Lower leg skin (tissue), 4 donors: ENCODE measurements at regions not wholly inside any gene's neighbourhood (a gene's known extent, or its start where the extent isn't known, plus 50 kb on each side); places are given as distances from the start of the nearest gene placed in this dataset.

Source experiments
- DNase-seq, 2 donors: peaks; one replicate each; pipeline ENCODE4 v3.0.0-alpha.2; 2019; ENCODE audit warnings: low spot score in 2 of 2
- H3K4me3 ChIP-seq: fragments of 200-600 bp; sonication (generic); 2 replicates; pipeline ENCODE4 v1.5.1; 2017; ENCODE audit warnings: mild to moderate bottlenecking, low read depth; ENCODE audit not compliant: poor library complexity, severe bottlenecking
- POLR2A ChIP-seq, 2 donors: fragments of 450-650 bp; IDR thresholded peaks; one replicate each; pipeline ENCODE4 v1.6.1; 2016 to 2017; ENCODE audit warnings: antibody characterized with exemption in 2 of 2, mild to moderate bottlenecking in 1 of 2, moderate library complexity in 1 of 2
- WGBS, 2 donors: methylation state at CpG; one replicate each; pipeline ENCODE4 v1.1.5; 2018; 5-methylcytosine and 5-hydroxymethylcytosine counted together
- intact Hi-C: fragments of 100-400 bp; cut with DNase I; formaldehyde crosslinking; loops from one replicate; pipeline ENCODE4 v1.15.0; 2023; ENCODE audit warnings: low total_unique reads
- TF ChIP-seq, protein P1 (sequence below), 3 donors: fragments of 450-650 bp; IDR thresholded peaks; one replicate each; pipeline ENCODE4 v1.5.1; 2016; ENCODE audit warnings: antibody characterized with exemption in 3 of 3, mild to moderate bottlenecking in 3 of 3, moderate library complexity in 2 of 3

DNA sequence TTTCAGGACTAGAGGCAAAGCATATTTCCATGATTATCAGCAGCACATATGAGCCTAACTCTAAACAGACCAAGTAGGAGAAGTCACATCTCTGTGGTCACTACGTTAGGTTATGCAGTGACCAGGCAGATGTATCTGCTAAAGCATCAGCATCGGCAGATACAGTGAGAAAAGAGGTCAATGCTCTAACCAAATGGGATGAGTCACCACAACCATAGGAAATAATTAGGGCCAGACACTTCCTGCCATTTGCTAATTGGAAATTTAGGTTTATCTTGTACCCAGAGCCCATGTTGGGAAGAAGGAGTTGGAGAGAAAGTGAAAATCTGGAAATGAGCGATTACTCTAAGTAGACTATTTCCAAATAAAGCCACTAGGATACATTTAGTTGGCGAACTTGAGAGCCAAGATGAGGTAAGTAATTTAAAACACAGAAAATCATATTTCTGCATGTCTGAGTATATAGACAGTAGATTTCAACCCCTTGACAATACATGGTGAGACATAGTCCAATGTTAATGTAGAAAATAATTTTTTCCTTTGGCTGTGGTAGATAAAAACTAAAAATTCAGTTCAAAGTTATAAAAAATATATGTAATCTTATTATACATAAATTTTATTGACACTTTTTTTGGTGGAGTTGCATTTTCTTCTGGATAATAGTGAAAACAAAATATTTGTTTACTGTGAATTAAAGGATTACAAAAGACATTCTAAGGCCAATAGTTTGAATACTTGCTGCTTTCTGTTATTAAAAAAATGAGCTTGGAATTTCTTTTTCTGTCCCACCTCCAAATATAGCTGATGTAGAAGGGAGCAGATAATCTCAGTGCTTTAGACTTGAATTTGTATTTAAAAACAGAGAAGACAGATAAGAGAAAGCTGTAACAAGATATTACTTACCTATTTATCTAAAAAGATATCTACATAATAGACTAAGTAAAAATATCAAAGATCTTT, 104.4 kb upstream of the CSNK1A1L start:
- no peak overlapping the region for H3K4me3 ChIP-seq
- TF ChIP-seq, protein P1, sequence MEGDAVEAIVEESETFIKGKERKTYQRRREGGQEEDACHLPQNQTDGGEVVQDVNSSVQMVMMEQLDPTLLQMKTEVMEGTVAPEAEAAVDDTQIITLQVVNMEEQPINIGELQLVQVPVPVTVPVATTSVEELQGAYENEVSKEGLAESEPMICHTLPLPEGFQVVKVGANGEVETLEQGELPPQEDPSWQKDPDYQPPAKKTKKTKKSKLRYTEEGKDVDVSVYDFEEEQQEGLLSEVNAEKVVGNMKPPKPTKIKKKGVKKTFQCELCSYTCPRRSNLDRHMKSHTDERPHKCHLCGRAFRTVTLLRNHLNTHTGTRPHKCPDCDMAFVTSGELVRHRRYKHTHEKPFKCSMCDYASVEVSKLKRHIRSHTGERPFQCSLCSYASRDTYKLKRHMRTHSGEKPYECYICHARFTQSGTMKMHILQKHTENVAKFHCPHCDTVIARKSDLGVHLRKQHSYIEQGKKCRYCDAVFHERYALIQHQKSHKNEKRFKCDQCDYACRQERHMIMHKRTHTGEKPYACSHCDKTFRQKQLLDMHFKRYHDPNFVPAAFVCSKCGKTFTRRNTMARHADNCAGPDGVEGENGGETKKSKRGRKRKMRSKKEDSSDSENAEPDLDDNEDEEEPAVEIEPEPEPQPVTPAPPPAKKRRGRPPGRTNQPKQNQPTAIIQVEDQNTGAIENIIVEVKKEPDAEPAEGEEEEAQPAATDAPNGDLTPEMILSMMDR (IDR thresholded peaks at IDR 0.05) = no peak
- TF ChIP-seq POLR2A (IDR thresholded peaks at IDR 0.05) = no peak
- intact Hi-C loops = no loop called here
- no peak for DNase-seq
- WGBS, 2 donors = 64 to 70% methylated on average over 4 of the region's 4 CpGs

DNA sequence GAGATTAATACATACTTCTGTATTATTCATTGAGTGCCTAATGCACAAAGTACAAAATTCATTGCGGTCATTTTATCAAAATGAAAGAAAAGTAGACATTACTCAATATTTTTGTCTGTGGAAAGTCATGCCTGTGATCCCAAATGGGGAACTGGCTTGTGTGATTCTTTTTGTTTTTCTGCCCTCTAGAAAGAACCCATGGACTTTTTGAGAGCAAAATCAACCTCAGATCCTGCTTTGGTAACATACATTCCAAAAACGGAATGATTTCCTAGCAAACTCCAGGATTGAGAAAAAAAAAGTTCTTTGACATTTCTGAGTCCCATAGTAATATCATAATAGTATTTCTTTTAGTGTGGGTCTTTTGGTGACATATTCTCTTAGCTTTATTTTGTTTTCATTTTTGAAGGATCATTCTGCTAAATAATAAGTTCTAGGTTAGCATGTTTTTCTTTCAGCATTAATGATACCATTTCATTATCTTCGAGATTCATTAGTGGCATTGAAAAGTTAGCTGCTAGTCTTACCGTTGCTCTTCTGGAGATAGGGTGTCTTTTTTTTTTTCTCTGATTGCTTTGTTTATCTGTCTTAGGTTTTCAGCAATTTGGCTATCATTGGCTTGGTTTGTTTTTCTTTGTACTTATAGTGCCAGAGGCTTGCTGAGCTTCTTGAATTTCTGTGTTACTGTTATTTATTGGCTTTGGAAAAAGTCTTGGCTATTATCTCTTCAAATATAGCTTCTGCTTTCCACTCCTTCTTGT, 102.4 kb upstream of the CSNK1A1L start:
- TF ChIP-seq POLR2A (IDR thresholded peaks at IDR 0.05) = no peak
- TF ChIP-seq, protein P1 (IDR thresholded peaks at IDR 0.05) = no peak
- no peak for DNase-seq
- 73 to 75% methylated on average over 4 of the region's 4 CpGs for WGBS, 2 donors
- intact Hi-C loops = no loop called here
- no peak overlapping the region for H3K4me3 ChIP-seq

DNA sequence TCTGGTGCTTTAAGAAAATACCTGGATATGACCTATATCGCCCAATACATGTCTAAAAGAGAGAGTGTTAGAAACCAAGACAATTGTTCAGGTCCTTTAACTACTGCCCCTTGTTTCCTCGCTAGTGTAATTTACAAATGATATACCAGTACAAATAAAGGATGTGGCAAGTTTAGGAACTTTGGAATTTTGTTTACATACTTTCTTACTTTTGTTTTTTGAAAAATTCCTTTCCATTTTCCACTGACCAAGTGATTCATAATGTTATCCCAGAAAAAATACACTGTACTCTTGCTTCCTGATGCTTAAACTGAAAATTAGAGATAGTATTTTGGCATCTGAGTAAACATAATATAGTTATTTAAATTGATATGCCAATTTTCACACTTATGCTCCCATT, 96.8 kb upstream of the CSNK1A1L start:
- no peak for TF ChIP-seq POLR2A (IDR thresholded peaks at IDR 0.05)
- TF ChIP-seq, protein P1 (IDR thresholded peaks at IDR 0.05) = no peak
- intact Hi-C loops = no loop called here
- DNase-seq = no peak
- WGBS, 2 donors = 89% methylated on average over 2 of the region's 2 CpGs
- no peak overlapping the region for H3K4me3 ChIP-seq

DNA sequence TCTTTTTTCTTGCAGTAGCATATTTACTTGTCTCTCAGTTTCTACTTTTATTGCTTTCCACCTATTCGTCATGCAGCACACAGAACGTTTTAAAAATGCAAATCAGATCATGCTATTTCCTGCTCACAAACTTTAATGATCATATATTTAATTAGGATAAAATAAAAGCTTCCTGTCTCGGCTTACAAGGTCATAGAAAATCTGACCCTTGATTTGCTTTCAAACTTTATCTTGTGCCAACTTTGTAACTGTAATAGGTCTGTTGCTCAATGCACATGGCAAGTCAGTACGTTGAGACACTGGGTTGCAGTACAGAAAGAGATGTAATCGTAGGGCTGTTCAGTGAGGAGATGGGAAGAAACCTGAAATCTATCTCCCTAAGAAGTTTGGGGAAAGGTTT, 95.6 kb upstream of the CSNK1A1L start:
- no peak for TF ChIP-seq POLR2A (IDR thresholded peaks at IDR 0.05)
- TF ChIP-seq, protein P1 (IDR thresholded peaks at IDR 0.05) = no peak
- 44 to 58% methylated on average over 5 of the region's 5 CpGs for WGBS, 2 donors
- intact Hi-C loops = no loop called here
- H3K4me3 ChIP-seq = no peak overlapping the region
- DNase-seq = no peak

DNA sequence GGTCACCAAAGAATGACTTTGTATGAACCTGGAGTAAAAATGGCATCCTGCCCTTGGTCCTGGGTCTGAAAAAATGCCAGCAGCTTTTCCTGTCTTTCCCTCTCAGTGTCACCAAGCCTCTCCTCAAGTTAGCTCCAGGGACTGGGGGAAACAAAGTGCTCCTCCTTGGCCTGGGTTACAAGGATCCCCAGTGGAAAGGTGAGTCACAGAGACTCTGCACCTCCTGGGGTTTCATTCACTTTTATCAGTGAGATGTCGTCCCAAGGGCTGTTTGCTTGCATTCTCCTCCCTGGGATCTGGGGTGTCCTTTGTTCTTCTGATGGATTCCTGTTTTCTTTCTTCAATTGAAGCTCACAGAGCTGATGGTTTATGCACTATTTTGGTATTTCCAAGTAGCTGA, 93.2 kb upstream of the CSNK1A1L start:
- intact Hi-C loops = no loop called here
- 52 to 63% methylated on average over 1 of the region's 1 CpG for WGBS, 2 donors
- H3K4me3 ChIP-seq = no peak overlapping the region
- TF ChIP-seq, protein P1 (IDR thresholded peaks at IDR 0.05) = no peak
- TF ChIP-seq POLR2A (IDR thresholded peaks at IDR 0.05) = no peak
- DNase-seq = no peak
